ENCODE measurements at regions not wholly inside any gene's neighbourhood (a gene's known extent, or its start where the extent isn't known, plus 50 kb on each side); places are given as distances from the start of the nearest gene placed in this dataset.

DNA sequence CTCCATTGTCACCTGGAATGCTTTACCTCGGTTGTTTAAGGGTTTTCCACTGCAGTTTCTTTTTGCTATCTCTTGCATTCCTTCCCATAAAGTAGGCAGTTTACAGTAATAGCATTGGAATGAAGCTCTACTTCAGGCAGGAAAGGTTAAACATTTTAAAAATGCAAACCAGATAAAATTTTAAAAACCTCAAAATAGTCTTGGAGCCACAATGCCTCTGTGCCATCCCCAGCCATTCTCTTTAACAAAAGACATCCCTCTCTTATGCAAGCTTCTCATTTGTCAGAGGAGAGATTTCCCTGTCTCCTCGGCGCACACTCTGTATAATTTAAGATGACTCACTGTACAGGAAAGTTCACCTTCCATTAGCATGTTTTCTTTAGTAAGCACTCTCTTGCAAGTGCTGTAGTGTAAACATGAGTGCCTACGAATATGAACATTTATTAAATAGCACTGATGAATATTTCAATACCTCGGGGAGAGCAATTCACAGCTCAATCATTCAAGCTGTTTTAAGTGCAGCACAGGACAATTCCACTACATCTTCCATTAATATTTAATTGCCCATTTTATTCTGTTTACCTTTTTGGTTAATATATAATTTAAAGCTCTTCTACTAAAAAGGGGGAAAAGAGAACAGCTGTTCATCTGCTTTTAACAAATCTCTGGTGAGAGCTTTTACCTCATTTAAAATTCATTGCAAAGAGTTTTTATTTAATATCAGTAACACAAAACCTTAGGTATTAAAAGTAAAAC, 343.6 kb downstream of the SPATA31D1 start:
- Histone ChIP-seq H3K27me3 (ENCODE audit: control insufficient read depth, low read length) (no peaks in the 10 kb centered on the region), H4K20me1 (ENCODE audit: control insufficient read depth, insufficient read depth, low read depth, low read length) (no peaks in the 10 kb centered on the region), H3K79me2 (ENCODE audit: control insufficient read depth, low read length) (no peaks in the 10 kb centered on the region), H3K36me3 (ENCODE audit: control insufficient read depth, low read length) (no peaks in the 10 kb centered on the region), H3K4me1 (ENCODE audit: control insufficient read depth, low read length) (no peaks in the 10 kb centered on the region), H3F3A (ENCODE audit: control insufficient read depth, insufficient read depth) (no peaks in the 10 kb centered on the region), H3K9me3 (ENCODE audit: control insufficient read depth, insufficient read depth, low read length) (no peaks in the 10 kb centered on the region), H3K4me3 (ENCODE audit: low read length) (no peak overlapping the region), H3K4me2 (ENCODE audit: low read length) (no peak overlapping the region), H3K27ac (ENCODE audit: low read depth, low read length) (no peak overlapping the region), H3K9me2 (replicated peaks; ENCODE audit: control insufficient read depth, low read length) (no peaks in the 10 kb centered on the region)
- TF ChIP-seq, protein P1, sequence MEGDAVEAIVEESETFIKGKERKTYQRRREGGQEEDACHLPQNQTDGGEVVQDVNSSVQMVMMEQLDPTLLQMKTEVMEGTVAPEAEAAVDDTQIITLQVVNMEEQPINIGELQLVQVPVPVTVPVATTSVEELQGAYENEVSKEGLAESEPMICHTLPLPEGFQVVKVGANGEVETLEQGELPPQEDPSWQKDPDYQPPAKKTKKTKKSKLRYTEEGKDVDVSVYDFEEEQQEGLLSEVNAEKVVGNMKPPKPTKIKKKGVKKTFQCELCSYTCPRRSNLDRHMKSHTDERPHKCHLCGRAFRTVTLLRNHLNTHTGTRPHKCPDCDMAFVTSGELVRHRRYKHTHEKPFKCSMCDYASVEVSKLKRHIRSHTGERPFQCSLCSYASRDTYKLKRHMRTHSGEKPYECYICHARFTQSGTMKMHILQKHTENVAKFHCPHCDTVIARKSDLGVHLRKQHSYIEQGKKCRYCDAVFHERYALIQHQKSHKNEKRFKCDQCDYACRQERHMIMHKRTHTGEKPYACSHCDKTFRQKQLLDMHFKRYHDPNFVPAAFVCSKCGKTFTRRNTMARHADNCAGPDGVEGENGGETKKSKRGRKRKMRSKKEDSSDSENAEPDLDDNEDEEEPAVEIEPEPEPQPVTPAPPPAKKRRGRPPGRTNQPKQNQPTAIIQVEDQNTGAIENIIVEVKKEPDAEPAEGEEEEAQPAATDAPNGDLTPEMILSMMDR (IDR thresholded peaks at IDR 0.05; ENCODE audit: low read depth, low read length, poor library complexity, severe bottlenecking): no peak
- no peak for TF ChIP-seq EZH2phosphoT487 (IDR thresholded peaks at IDR 0.05; ENCODE audit: borderline replicate concordance, low read length)

DNA sequence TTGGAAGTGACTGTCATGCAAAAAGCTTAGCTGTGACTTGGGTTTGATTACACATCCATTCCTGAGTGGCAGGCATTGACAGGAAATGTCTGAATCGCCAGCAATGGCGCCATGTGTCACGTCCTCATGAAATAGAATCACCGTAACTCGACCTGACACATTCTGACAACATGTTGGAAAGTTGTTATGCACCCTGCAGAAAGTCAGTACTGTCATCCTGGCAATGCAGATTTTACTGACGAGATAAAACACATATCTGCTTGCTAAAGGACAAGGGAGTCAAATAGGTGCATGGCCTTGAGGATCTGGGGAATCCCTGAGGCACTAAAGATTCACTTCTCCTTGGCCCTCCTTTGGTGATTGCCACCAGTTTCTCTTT, 344.2 kb downstream of the SPATA31D1 start:
- Histone ChIP-seq H3K36me3 (ENCODE audit: control insufficient read depth, low read length) (no peaks in the 10 kb centered on the region), H4K20me1 (ENCODE audit: control insufficient read depth, insufficient read depth, low read depth, low read length) (no peaks in the 10 kb centered on the region), H3K79me2 (ENCODE audit: control insufficient read depth, low read length) (no peaks in the 10 kb centered on the region), H3K4me1 (ENCODE audit: control insufficient read depth, low read length) (no peaks in the 10 kb centered on the region), H3K4me3 (ENCODE audit: low read length) (no peak overlapping the region), H3K9me3 (ENCODE audit: control insufficient read depth, insufficient read depth, low read length) (no peaks in the 10 kb centered on the region), H3K9me2 (replicated peaks; ENCODE audit: control insufficient read depth, low read length) (no peaks in the 10 kb centered on the region), H3K27ac (ENCODE audit: low read depth, low read length) (no peak overlapping the region), H3K27me3 (ENCODE audit: control insufficient read depth, low read length) (no peaks in the 10 kb centered on the region), H3F3A (ENCODE audit: control insufficient read depth, insufficient read depth) (no peaks in the 10 kb centered on the region), H3K4me2 (ENCODE audit: low read length) (no peak overlapping the region)
- no peak for TF ChIP-seq EZH2phosphoT487 (IDR thresholded peaks at IDR 0.05; ENCODE audit: borderline replicate concordance, low read length)
- TF ChIP-seq, protein P1 (IDR thresholded peaks at IDR 0.05; ENCODE audit: low read depth, low read length, poor library complexity, severe bottlenecking): no peak

DNA sequence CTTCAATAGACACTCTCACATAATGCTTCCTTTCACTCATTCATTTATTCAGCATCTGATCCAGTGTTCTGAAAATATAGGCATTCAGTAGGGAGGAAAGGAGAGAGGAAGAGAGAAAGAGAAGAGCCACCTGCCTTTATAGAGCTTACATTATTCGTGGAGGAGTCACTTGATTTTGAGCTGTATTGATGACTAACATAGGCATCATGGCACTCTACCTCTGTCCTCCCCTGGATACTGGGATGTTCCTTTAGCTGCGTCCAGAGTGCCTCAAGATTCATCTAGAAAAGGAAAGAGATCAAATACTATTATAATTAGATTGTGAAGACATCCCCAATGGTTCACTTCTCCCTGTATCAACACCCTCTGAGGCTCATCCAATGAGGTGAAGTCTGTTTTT, 345.1 kb downstream of the SPATA31D1 start:
- Histone ChIP-seq H3K27ac (ENCODE audit: low read depth, low read length) (no peak overlapping the region), H3K27me3 (ENCODE audit: control insufficient read depth, low read length) (no peaks in the 10 kb centered on the region), H3F3A (ENCODE audit: control insufficient read depth, insufficient read depth) (no peaks in the 10 kb centered on the region), H3K4me1 (ENCODE audit: control insufficient read depth, low read length) (no peaks in the 10 kb centered on the region), H3K9me2 (replicated peaks; ENCODE audit: control insufficient read depth, low read length) (no peaks in the 10 kb centered on the region), H3K36me3 (ENCODE audit: control insufficient read depth, low read length) (no peaks in the 10 kb centered on the region), H3K4me3 (ENCODE audit: low read length) (no peak overlapping the region), H3K9me3 (ENCODE audit: control insufficient read depth, insufficient read depth, low read length) (no peaks in the 10 kb centered on the region), H3K79me2 (ENCODE audit: control insufficient read depth, low read length) (no peaks in the 10 kb centered on the region), H4K20me1 (ENCODE audit: control insufficient read depth, insufficient read depth, low read depth, low read length) (no peaks in the 10 kb centered on the region), H3K4me2 (ENCODE audit: low read length) (no peak overlapping the region)
- TF ChIP-seq, protein P1 (IDR thresholded peaks at IDR 0.05; ENCODE audit: low read depth, low read length, poor library complexity, severe bottlenecking): no peak
- TF ChIP-seq EZH2phosphoT487 (IDR thresholded peaks at IDR 0.05; ENCODE audit: borderline replicate concordance, low read length): no peak

All from DOHH2 (cell line).